ENCODE measurements at regions not wholly inside any gene's neighbourhood (a gene's known extent, or its start where the extent isn't known, plus 50 kb on each side); places are given as distances from the start of the nearest gene placed in this dataset.

- Histone ChIP-seq H3K27me3 (replicated peaks in 1 of 2; ENCODE audit: control insufficient read depth in 2 of 2, insufficient read depth in 2 of 2, low read length in 1 of 2) (no peaks in the 10 kb centered on the region; a peak in 1 of 4 replicates), H3K9ac (ENCODE audit: control insufficient read depth, insufficient read depth, low read length) (no peak overlapping the region), H3K4me3 (no peak overlapping the region), H3K9me3 (replicated peaks; ENCODE audit: control insufficient read depth, insufficient read depth, low read length) (no peaks in the 10 kb centered on the region), H3K4me1 (ENCODE audit: control insufficient read depth, insufficient read depth, low read length) (no peaks in the 10 kb centered on the region), H3K4me2 (ENCODE audit: control insufficient read depth, insufficient read depth) (no peak overlapping the region), H2AFZ (ENCODE audit: control insufficient read depth, low read depth, low read length) (no peak overlapping the region), H4K20me1 (ENCODE audit: control insufficient read depth, insufficient read depth) (no peaks in the 10 kb centered on the region), H3K79me2 (ENCODE audit: control insufficient read depth, insufficient read depth, low read length) (no peaks in the 10 kb centered on the region), H3K27ac (ENCODE audit: control insufficient read depth, insufficient read depth) (no peak overlapping the region), H3K36me3 (ENCODE audit: control insufficient read depth in 2 of 2, insufficient read depth in 2 of 2, low read length in 1 of 2) (no peaks in the 10 kb centered on the region)
- ATAC-seq (no peak), FAIRE-seq (no peak), DNase-seq (ENCODE audit: low read depth, low spot score) (no peak)
- SMC1A ChIA-PET (ENCODE audit: uncharacterized antibody, unreplicated experiment): no interaction called here
- in situ Hi-C loops (cut with MboI) (no loop called here), intact Hi-C loops (cut with micrococcal nuclease; ENCODE audit: unreplicated experiment) (no loop called here)
- POLR2A ChIA-PET: no interaction called here
- RAD21 ChIA-PET (ENCODE audit: unreplicated experiment): no interaction called here
- 53% methylated on average over 14 of the region's 14 CpGs for WGBS (ENCODE audit: insufficient coverage, insufficient replicate concordance, low lambda C conversion rate, missing lambda C conversion rate)
- TF ChIP-seq EED (IDR thresholded peaks at IDR 0.05; ENCODE audit: low read depth) (no peak), GATAD2B (conservative IDR thresholded peaks at IDR 0.05; ENCODE audit: low read depth) (no peak), DPF2 (IDR thresholded peaks at IDR 0.05) (no peak), NFYA (IDR thresholded peaks at IDR 0.05; ENCODE audit: borderline replicate concordance, low read depth, low read length) (no peak), NRF1 (conservative IDR thresholded peaks at IDR 0.05; ENCODE audit: low read depth, low read length) (no peak), MTA3 (IDR thresholded peaks at IDR 0.05; ENCODE audit: borderline replicate concordance, low read length) (no peak), JUNB (IDR thresholded peaks at IDR 0.05) (no peak), MTA2 (IDR thresholded peaks at IDR 0.05; ENCODE audit: low read depth) (no peak), CBX5 (IDR thresholded peaks at IDR 0.05; ENCODE audit: low read depth) (no peak), EZH2 (IDR thresholded peaks at IDR 0.05; ENCODE audit: borderline replicate concordance, control insufficient read depth, low read depth, low read length) (no peak), KDM1A (IDR thresholded peaks at IDR 0.05; ENCODE audit: borderline replicate concordance) (no peak), SIX5 (IDR thresholded peaks at IDR 0.05; ENCODE audit: low read depth, low read length, severe bottlenecking) (no peak), BCLAF1 (IDR thresholded peaks at IDR 0.05) (no peak), KAT2A (conservative IDR thresholded peaks at IDR 0.05; ENCODE audit: control insufficient read depth, low read depth, low read length) (no peak), BHLHE40 (IDR thresholded peaks at IDR 0.05; ENCODE audit: borderline replicate concordance in 1 of 2, low read depth in 2 of 2, low read length in 1 of 2) (no peak), BRCA1 (IDR thresholded peaks at IDR 0.05; ENCODE audit: low read depth, low read length) (no peak), SPI1 (IDR thresholded peaks at IDR 0.05; ENCODE audit: borderline replicate concordance, insufficient read depth, low read depth, low read length) (no peak), HDAC2 (IDR thresholded peaks at IDR 0.05) (no peak)
- TF ChIP-seq, protein P1, sequence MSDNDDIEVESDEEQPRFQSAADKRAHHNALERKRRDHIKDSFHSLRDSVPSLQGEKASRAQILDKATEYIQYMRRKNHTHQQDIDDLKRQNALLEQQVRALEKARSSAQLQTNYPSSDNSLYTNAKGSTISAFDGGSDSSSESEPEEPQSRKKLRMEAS (IDR thresholded peaks at IDR 0.05; ENCODE audit: low read depth, low read length): no peak
- TF ChIP-seq, protein P2, sequence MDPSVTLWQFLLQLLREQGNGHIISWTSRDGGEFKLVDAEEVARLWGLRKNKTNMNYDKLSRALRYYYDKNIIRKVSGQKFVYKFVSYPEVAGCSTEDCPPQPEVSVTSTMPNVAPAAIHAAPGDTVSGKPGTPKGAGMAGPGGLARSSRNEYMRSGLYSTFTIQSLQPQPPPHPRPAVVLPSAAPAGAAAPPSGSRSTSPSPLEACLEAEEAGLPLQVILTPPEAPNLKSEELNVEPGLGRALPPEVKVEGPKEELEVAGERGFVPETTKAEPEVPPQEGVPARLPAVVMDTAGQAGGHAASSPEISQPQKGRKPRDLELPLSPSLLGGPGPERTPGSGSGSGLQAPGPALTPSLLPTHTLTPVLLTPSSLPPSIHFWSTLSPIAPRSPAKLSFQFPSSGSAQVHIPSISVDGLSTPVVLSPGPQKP (IDR thresholded peaks at IDR 0.05; ENCODE audit: low read depth, low read length): no peak
- BruUV-seq (replicated peaks): no TSS peak
- CTCF ChIA-PET: no interaction called here
Measured at GRCh38 chr4:7141151-7141834, 51.0 kb upstream of the SORCS2 start.

All from GM12878 (cell line).